HEK293 (cell line): ENCODE measurements at regions not wholly inside any gene's neighbourhood (a gene's known extent, or its start where the extent isn't known, plus 50 kb on each side); places are given as distances from the start of the nearest gene placed in this dataset.

Experiments
- CTCF ChIA-PET: fragments of 350-600 bp; formaldehyde crosslinking; extraction: SDS; loops from one replicate; lab custom pipeline; 2021; ENCODE audit warnings: antibody characterized with exemption; lab: Yijun Ruan, JAX
- POLR2A ChIA-PET: fragments of 300-600 bp; formaldehyde crosslinking; extraction: SDS; loops from one replicate; lab custom pipeline; 2020; ENCODE audit warnings: antibody characterized with exemption, inconsistent platforms; lab: Yijun Ruan, JAX
- H3K27ac ChIP-seq: fragments of 200-500 bp; sonication (Bioruptor generic); 2 replicates; pipeline ENCODE4 v1.5.1; 2014; ENCODE audit warnings: low read depth, low read length, control low read depth, inconsistent platforms; ENCODE audit errors: extremely low read depth
- H3K36me3 ChIP-seq, 2 experiments: fragments of 200-500 bp in 1 of 2; sonication (Bioruptor generic) in 1 of 2; 1 replicate in 1 of 2; 2 replicates in 1 of 2; pipeline ENCODE4 v1.5.1; 2014 to 2017; ENCODE audit warnings: inconsistent platforms in 2 of 2, low read length in 2 of 2; ENCODE audit not compliant: control insufficient read depth in 2 of 2, insufficient read depth in 1 of 2
- H3K4me1 ChIP-seq: fragments of 200-500 bp; sonication (Bioruptor generic); 2 replicates; pipeline ENCODE4 v1.5.1; 2014; ENCODE audit warnings: mild to moderate bottlenecking, low read length, inconsistent platforms; ENCODE audit not compliant: control insufficient read depth, insufficient read depth
- H3K4me3 ChIP-seq: 2 replicates; pipeline ENCODE4 v1.5.1; 2011; ENCODE audit warnings: low read depth, mild to moderate bottlenecking, control low read depth, low read length, moderate library complexity
- H3K9me3 ChIP-seq: fragments of 200-500 bp; sonication (Bioruptor generic); 2 replicates; pipeline ENCODE4 v1.5.1; 2014; ENCODE audit warnings: low read depth, low read length, inconsistent platforms; ENCODE audit not compliant: control insufficient read depth, insufficient read depth
- EGR2 ChIP-seq: fragments of 450-650 bp; formaldehyde crosslinking; IDR thresholded peaks from 2 replicates; pipeline ENCODE4 v1.5.1; 2016; ENCODE audit warnings: low read depth, missing biosample characterization, missing genetic modification characterization
- SP2 ChIP-seq: fragments of 450-650 bp; formaldehyde crosslinking; IDR thresholded peaks from 2 replicates; pipeline ENCODE4 v1.5.1; 2016; ENCODE audit warnings: missing biosample characterization, missing genetic modification characterization
- TCF7L2 ChIP-seq: IDR thresholded peaks from 2 replicates; pipeline ENCODE4 v1.6.1; 2011; ENCODE audit warnings: low read depth, mild to moderate bottlenecking, inconsistent platforms, low read length, moderate library complexity, borderline replicate concordance
- ZBTB6 ChIP-seq: fragments of 450-650 bp; formaldehyde crosslinking; IDR thresholded peaks from 2 replicates; pipeline ENCODE4 v1.5.1; 2017; ENCODE audit warnings: missing biosample characterization, missing genetic modification characterization
- ZNF169 ChIP-seq: fragments of 450-650 bp; formaldehyde crosslinking; IDR thresholded peaks from 2 replicates; pipeline ENCODE4 v1.5.1; 2016; ENCODE audit warnings: missing biosample characterization, missing genetic modification characterization
- ZNF311 ChIP-seq: fragments of 450-650 bp; formaldehyde crosslinking; IDR thresholded peaks from 2 replicates; pipeline ENCODE4 v1.5.1; 2017; ENCODE audit warnings: missing biosample characterization, missing genetic modification characterization, borderline replicate concordance
- ZNF366 ChIP-seq: fragments of 450-650 bp; formaldehyde crosslinking; conservative IDR thresholded peaks from 2 replicates; pipeline ENCODE4 v1.5.1; 2016; ENCODE audit warnings: missing biosample characterization, missing genetic modification characterization
- ZNF560 ChIP-seq: fragments of 450-650 bp; formaldehyde crosslinking; IDR thresholded peaks from 2 replicates; pipeline ENCODE4 v1.5.1; 2017; ENCODE audit warnings: missing biosample characterization, missing genetic modification characterization, borderline replicate concordance
- ZNF600 ChIP-seq: fragments of 450-650 bp; formaldehyde crosslinking; IDR thresholded peaks from 2 replicates; pipeline ENCODE4 v1.5.1; 2016; ENCODE audit warnings: missing biosample characterization, missing genetic modification characterization
- ZNF629 ChIP-seq: fragments of 450-650 bp; formaldehyde crosslinking; IDR thresholded peaks from 2 replicates; pipeline ENCODE4 v1.5.1; 2017; ENCODE audit warnings: missing biosample characterization, missing genetic modification characterization
- ZNF639 ChIP-seq: fragments of 450-650 bp; formaldehyde crosslinking; IDR thresholded peaks from 2 replicates; pipeline ENCODE4 v1.5.1; 2016; ENCODE audit warnings: missing biosample characterization, missing genetic modification characterization
- ZNF776 ChIP-seq: fragments of 450-650 bp; formaldehyde crosslinking; IDR thresholded peaks from 2 replicates; pipeline ENCODE4 v1.5.0; 2017; ENCODE audit warnings: missing biosample characterization, missing genetic modification characterization, borderline replicate concordance
- ZNF843 ChIP-seq: fragments of 450-650 bp; formaldehyde crosslinking; IDR thresholded peaks from 2 replicates; pipeline ENCODE4 v1.5.1; 2016; ENCODE audit warnings: missing biosample characterization, missing genetic modification characterization
- TF ChIP-seq, protein P1 (sequence below): fragments of 450-650 bp; formaldehyde crosslinking; IDR thresholded peaks from 2 replicates; pipeline ENCODE4 v1.5.1; 2016; ENCODE audit warnings: missing biosample characterization, missing genetic modification characterization
- TF ChIP-seq, protein P2 (sequence below): fragments of 450-650 bp; formaldehyde crosslinking; IDR thresholded peaks from 2 replicates; pipeline ENCODE4 v1.5.1; 2016; ENCODE audit warnings: missing biosample characterization, missing genetic modification characterization, borderline replicate concordance
- TF ChIP-seq, protein P3 (sequence below): IDR thresholded peaks from 2 replicates; pipeline ENCODE4 v1.6.1; 2011; ENCODE audit warnings: mild to moderate bottlenecking, low read depth, low read length, borderline replicate concordance

DNA sequence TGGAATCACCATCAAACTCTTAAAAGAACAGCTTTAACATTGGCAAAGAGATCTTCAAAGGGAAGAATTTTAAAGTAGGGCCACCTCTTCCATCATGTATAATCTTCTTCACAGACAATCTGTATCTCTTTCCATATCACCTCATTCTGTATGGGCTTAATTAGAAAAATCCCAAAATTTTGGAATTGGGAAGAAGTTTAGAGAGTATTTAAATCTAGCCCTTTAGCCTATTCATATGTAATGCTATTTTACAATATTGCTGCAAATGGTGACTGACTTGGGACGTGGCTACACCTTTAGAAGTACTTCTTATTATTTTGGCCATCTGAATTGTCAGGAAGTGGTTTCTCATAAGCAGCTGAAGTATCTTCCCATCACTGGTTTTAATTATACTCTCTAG, 474.3 kb downstream of the RFPL4B start:
- Histone ChIP-seq H3K4me1 (no peaks in the 10 kb centered on the region), H3K9me3 (no peaks in the 10 kb centered on the region), H3K36me3 (no peaks in the 10 kb centered on the region), H3K4me3 (no peak overlapping the region), H3K27ac (no peak overlapping the region)
- TF ChIP-seq ZNF169 (tag by site-specific recombination), result no peak
- TF ChIP-seq ZBTB6 (tag by site-specific recombination), result no peak
- no peak for TF ChIP-seq ZNF560 (tag by site-specific recombination)
- no peak for TF ChIP-seq ZNF366
- no peak for TF ChIP-seq ZNF629 (tag by site-specific recombination)
- ChIA-PET POLR2A (no interaction called here), CTCF (no interaction called here)

DNA sequence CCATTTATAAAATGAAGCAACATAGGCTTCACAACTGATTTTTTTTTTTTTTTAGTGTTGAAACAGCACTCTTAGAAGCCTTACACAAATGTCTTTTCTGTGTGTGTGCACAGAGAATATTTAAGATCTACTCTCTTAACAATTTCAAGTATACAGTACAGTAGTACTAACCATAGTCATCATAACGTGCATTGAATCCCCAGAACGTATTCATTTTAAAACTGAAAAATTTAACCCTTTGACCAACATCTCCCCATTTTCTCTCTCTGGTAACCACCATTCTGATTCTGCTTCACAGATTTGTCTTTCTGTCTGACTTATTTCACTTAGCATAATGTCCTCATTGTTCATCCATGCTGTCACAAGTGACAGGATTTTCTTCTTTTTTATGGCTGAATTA, 475.6 kb downstream of the RFPL4B start:
- POLR2A ChIA-PET, result no interaction called here
- Histone ChIP-seq H3K4me1 (no peaks in the 10 kb centered on the region), H3K27ac (no peak overlapping the region), H3K4me3 (no peak overlapping the region), H3K9me3 (no peaks in the 10 kb centered on the region), H3K36me3 (no peaks in the 10 kb centered on the region)
- CTCF ChIA-PET, result no interaction called here
- TF ChIP-seq, protein P1, sequence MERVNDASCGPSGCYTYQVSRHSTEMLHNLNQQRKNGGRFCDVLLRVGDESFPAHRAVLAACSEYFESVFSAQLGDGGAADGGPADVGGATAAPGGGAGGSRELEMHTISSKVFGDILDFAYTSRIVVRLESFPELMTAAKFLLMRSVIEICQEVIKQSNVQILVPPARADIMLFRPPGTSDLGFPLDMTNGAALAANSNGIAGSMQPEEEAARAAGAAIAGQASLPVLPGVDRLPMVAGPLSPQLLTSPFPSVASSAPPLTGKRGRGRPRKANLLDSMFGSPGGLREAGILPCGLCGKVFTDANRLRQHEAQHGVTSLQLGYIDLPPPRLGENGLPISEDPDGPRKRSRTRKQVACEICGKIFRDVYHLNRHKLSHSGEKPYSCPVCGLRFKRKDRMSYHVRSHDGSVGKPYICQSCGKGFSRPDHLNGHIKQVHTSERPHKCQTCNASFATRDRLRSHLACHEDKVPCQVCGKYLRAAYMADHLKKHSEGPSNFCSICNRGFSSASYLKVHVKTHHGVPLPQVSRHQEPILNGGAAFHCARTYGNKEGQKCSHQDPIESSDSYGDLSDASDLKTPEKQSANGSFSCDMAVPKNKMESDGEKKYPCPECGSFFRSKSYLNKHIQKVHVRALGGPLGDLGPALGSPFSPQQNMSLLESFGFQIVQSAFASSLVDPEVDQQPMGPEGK (tag by site-specific recombination), result no peak
- no peak for TF ChIP-seq ZNF639 (tag by site-specific recombination)
- no peak for TF ChIP-seq ZNF600 (tag by site-specific recombination)
- TF ChIP-seq, protein P2, sequence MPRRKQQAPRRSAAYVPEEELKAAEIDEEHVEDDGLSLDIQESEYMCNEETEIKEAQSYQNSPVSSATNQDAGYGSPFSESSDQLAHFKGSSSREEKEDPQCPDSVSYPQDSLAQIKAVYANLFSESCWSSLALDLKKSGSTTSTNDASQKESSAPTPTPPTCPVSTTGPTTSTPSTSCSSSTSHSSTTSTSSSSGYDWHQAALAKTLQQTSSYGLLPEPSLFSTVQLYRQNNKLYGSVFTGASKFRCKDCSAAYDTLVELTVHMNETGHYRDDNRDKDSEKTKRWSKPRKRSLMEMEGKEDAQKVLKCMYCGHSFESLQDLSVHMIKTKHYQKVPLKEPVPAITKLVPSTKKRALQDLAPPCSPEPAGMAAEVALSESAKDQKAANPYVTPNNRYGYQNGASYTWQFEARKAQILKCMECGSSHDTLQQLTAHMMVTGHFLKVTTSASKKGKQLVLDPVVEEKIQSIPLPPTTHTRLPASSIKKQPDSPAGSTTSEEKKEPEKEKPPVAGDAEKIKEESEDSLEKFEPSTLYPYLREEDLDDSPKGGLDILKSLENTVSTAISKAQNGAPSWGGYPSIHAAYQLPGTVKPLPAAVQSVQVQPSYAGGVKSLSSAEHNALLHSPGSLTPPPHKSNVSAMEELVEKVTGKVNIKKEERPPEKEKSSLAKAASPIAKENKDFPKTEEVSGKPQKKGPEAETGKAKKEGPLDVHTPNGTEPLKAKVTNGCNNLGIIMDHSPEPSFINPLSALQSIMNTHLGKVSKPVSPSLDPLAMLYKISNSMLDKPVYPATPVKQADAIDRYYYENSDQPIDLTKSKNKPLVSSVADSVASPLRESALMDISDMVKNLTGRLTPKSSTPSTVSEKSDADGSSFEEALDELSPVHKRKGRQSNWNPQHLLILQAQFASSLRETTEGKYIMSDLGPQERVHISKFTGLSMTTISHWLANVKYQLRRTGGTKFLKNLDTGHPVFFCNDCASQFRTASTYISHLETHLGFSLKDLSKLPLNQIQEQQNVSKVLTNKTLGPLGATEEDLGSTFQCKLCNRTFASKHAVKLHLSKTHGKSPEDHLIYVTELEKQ (tag by site-specific recombination), result no peak
- TF ChIP-seq, protein P3, sequence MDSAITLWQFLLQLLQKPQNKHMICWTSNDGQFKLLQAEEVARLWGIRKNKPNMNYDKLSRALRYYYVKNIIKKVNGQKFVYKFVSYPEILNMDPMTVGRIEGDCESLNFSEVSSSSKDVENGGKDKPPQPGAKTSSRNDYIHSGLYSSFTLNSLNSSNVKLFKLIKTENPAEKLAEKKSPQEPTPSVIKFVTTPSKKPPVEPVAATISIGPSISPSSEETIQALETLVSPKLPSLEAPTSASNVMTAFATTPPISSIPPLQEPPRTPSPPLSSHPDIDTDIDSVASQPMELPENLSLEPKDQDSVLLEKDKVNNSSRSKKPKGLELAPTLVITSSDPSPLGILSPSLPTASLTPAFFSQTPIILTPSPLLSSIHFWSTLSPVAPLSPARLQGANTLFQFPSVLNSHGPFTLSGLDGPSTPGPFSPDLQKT, result no peak
- no peak for TF ChIP-seq EGR2
- TF ChIP-seq ZNF311, result no peak
- TF ChIP-seq, all 188 proteins: peak for 0

- TF ChIP-seq TCF7L2 (no peak), ZNF843 (tag by site-specific recombination) (no peak), SP2 (tag by site-specific recombination) (no peak), ZNF776 (no peak)
- TF ChIP-seq, all 188 proteins: peak for 0
- H3K4me1 ChIP-seq, result no peaks in the 10 kb centered on the region
- ChIA-PET POLR2A (no interaction called here), CTCF (interaction anchor here (0.6 to 1.0 kb wide), 2 partner anchors 14 to 46 kb away, joined by 3 to 7 read pairs; no protein-coding TSS in a partner anchor)
- no peak overlapping the region for H3K4me3 ChIP-seq
- H3K9me3 ChIP-seq, result no peaks in the 10 kb centered on the region
- no peaks in the 10 kb centered on the region for H3K36me3 ChIP-seq
- H3K27ac ChIP-seq, result no peak overlapping the region
Observed at GRCh38 chr6:112827793-112828192, 480.7 kb downstream of the RFPL4B start.
